GM18520 (cell line): ENCODE measurements at regions not wholly inside any gene's neighbourhood (a gene's known extent, or its start where the extent isn't known, plus 50 kb on each side); places are given as distances from the start of the nearest gene placed in this dataset.

ENCODE experiments used
- ATAC-seq: cut with Tn5 transposase; IDR thresholded peaks from one replicate; pipeline ENCODE4 v1.9.1; 2021; ENCODE audit not compliant: unreplicated experiment

- ATAC-seq, result no peak
Observed at GRCh38 chr4:38230121-38230801, 270.1 kb downstream of the PTTG2 start.

GRCh38 chr4:38230821-38231563, 270.8 kb downstream of the PTTG2 start:
- no peak for ATAC-seq

- ATAC-seq, result no peak
Observed at GRCh38 chr4:38231626-38232025, 271.4 kb downstream of the PTTG2 start.

GRCh38 chr4:38232741-38233140, 272.5 kb downstream of the PTTG2 start:
- ATAC-seq, result no peak

- ATAC-seq, result no peak
Observed at GRCh38 chr4:38233727-38234480, 273.7 kb downstream of the PTTG2 start.

- ATAC-seq, result no peak
Observed at GRCh38 chr4:38235354-38235753, 275.2 kb downstream of the PTTG2 start.

- ATAC-seq, result no peak
Observed at GRCh38 chr4:38236003-38236402, 275.8 kb downstream of the PTTG2 start.

- ATAC-seq, result no peak
Observed at GRCh38 chr4:38236503-38236902, 276.3 kb downstream of the PTTG2 start.

- ATAC-seq, result no peak
Observed at GRCh38 chr4:38237139-38237538, 276.9 kb downstream of the PTTG2 start.

- ATAC-seq, result no peak
Observed at GRCh38 chr4:38241541-38241940, 281.3 kb downstream of the PTTG2 start.

GRCh38 chr4:38242101-38242500, 281.9 kb downstream of the PTTG2 start:
- ATAC-seq, result no peak

- ATAC-seq, result no peak
Observed at GRCh38 chr4:38242822-38243387, 282.7 kb downstream of the PTTG2 start.

- ATAC-seq, result no peak
Observed at GRCh38 chr4:38243388-38244053, 283.3 kb downstream of the PTTG2 start.

- no peak for ATAC-seq
Observed at GRCh38 chr4:38254825-38255224, 294.6 kb downstream of the PTTG2 start.

- ATAC-seq, result no peak
Observed at GRCh38 chr4:38255572-38255971, 295.4 kb downstream of the PTTG2 start.

GRCh38 chr4:38266616-38267015, 306.4 kb downstream of the PTTG2 start:
- ATAC-seq, result no peak

GRCh38 chr4:38268108-38268820, 308.1 kb downstream of the PTTG2 start:
- no peak for ATAC-seq

- no peak for ATAC-seq
Observed at GRCh38 chr4:38268837-38269236, 308.6 kb downstream of the PTTG2 start.

- no peak for ATAC-seq
Observed at GRCh38 chr4:38273407-38273806, 313.2 kb downstream of the PTTG2 start.

GRCh38 chr4:38275331-38276100, 315.3 kb downstream of the PTTG2 start:
- ATAC-seq, result no peak
